NCI-H2029 (cell line): ENCODE measurements at regions not wholly inside any gene's neighbourhood (a gene's known extent, or its start where the extent isn't known, plus 50 kb on each side); places are given as distances from the start of the nearest gene placed in this dataset.
"Not testable (repeated sequence)": the region's sequence is repeated elsewhere in the genome, so short reads cannot be mapped to it uniquely, and the experiment has no call there.

ENCODE experiments used
- DNase-seq: peaks from one replicate; lab custom pipeline; 2025; lab: John Stamatoyannopoulos, UW

GRCh38 chr2:42998721-42999120, 206.3 kb upstream of the HAAO start:
- DNase-seq, result no peak

GRCh38 chr2:42996528-42996927, 204.1 kb upstream of the HAAO start:
- no peak for DNase-seq

GRCh38 chr2:42995752-42996422, 203.5 kb upstream of the HAAO start:
- no peak for DNase-seq

- DNase-seq, result not testable (repeated sequence)
These were observed 197.1 kb upstream of the HAAO start for GRCh38 chr2:42989283-42990081.

- DNase-seq, result not testable (repeated sequence)
These were observed 195.7 kb upstream of the HAAO start for GRCh38 chr2:42988055-42988454.

GRCh38 chr2:42987112-42987922, 194.9 kb upstream of the HAAO start:
- DNase-seq, result no peak

GRCh38 chr2:42984617-42985016, 192.2 kb upstream of the HAAO start:
- no peak for DNase-seq

GRCh38 chr2:42984081-42984480, 191.7 kb upstream of the HAAO start:
- DNase-seq, result no peak

- DNase-seq, result no peak
These were observed 188.5 kb upstream of the HAAO start for GRCh38 chr2:42980764-42981416.

- DNase-seq, result no peak
These were observed 187.7 kb upstream of the HAAO start for GRCh38 chr2:42979870-42980763.

- DNase-seq, result no peak
These were observed 187.1 kb upstream of the HAAO start for GRCh38 chr2:42979416-42979869.

GRCh38 chr2:42978887-42979415, 186.6 kb upstream of the HAAO start:
- no peak for DNase-seq

- DNase-seq, result no peak
These were observed 185.9 kb upstream of the HAAO start for GRCh38 chr2:42978175-42978886.

- no peak for DNase-seq
These were observed 185.1 kb upstream of the HAAO start for GRCh38 chr2:42977270-42978174.

- no peak for DNase-seq
These were observed 184.0 kb upstream of the HAAO start for GRCh38 chr2:42976351-42976750.

- no peak for DNase-seq
These were observed 182.6 kb upstream of the HAAO start for GRCh38 chr2:42974721-42975717.

- no peak for DNase-seq
These were observed 181.9 kb upstream of the HAAO start for GRCh38 chr2:42974169-42974720.
